HepG2 (cell line): ENCODE measurements at regions not wholly inside any gene's neighbourhood (a gene's known extent, or its start where the extent isn't known, plus 50 kb on each side); places are given as distances from the start of the nearest gene placed in this dataset.

Source experiments
- ETV5 ChIP-seq: IDR thresholded peaks from 2 replicates; pipeline ENCODE4 v1.6.1; 2018; ENCODE audit warnings: missing biosample characterization, missing genetic modification reagents, inconsistent platforms, borderline replicate concordance
- KLF12 ChIP-seq: sonication (generic); formaldehyde crosslinking; IDR thresholded peaks from 2 replicates; pipeline ENCODE4 v1.4.0; 2020; ENCODE audit warnings: missing genetic modification reagents, borderline replicate concordance
- SP1 ChIP-seq, 2 experiments: fragments of 450-650 bp in 1 of 2; sonication (generic) in 1 of 2; formaldehyde crosslinking in 1 of 2; IDR thresholded peaks; 2 replicates each; pipeline versions ENCODE4 v1.4.0 to v1.6.1; 2016 to 2020; ENCODE audit warnings: missing genetic modification reagents in 1 of 2
- SP5 ChIP-seq: IDR thresholded peaks from 2 replicates; pipeline ENCODE4 v1.6.1; 2016; ENCODE audit warnings: low read depth, borderline replicate concordance
- ZFP41 ChIP-seq: sonication (generic); formaldehyde crosslinking; IDR thresholded peaks from 2 replicates; pipeline ENCODE4 v1.4.0; 2020; ENCODE audit warnings: mild to moderate bottlenecking, missing genetic modification reagents, borderline replicate concordance
- ZNF570 ChIP-seq: sonication (generic); formaldehyde crosslinking; IDR thresholded peaks from 2 replicates; pipeline ENCODE4 v1.4.0; 2020; ENCODE audit warnings: mild to moderate bottlenecking, missing genetic modification reagents, borderline replicate concordance
- ZNF572 ChIP-seq: sonication (generic); formaldehyde crosslinking; IDR thresholded peaks from 2 replicates; pipeline ENCODE4 v1.5.1; 2020; ENCODE audit warnings: mild to moderate bottlenecking, missing genetic modification reagents
- ZNF766 ChIP-seq: sonication (generic); formaldehyde crosslinking; IDR thresholded peaks from 2 replicates; pipeline ENCODE4 v1.5.0; 2020; ENCODE audit warnings: missing genetic modification reagents, borderline replicate concordance
- ZSCAN31 ChIP-seq: sonication (generic); formaldehyde crosslinking; IDR thresholded peaks from 2 replicates; pipeline ENCODE4 v1.5.0; 2020; ENCODE audit warnings: low read depth, mild to moderate bottlenecking, missing genetic modification reagents
- TF ChIP-seq, protein P1 (sequence below): sonication (generic); formaldehyde crosslinking; IDR thresholded peaks from 2 replicates; pipeline ENCODE4 v1.5.1; 2020; ENCODE audit warnings: mild to moderate bottlenecking, moderate library complexity, missing genetic modification reagents
- TF ChIP-seq, protein P2 (sequence below): sonication (generic); formaldehyde crosslinking; IDR thresholded peaks from 2 replicates; pipeline ENCODE4 v1.8.1; 2023; ENCODE audit warnings: missing genetic modification reagents, mild to moderate bottlenecking, borderline replicate concordance
- TF ChIP-seq, protein P3 (sequence below): sonication (generic); formaldehyde crosslinking; IDR thresholded peaks from 2 replicates; pipeline ENCODE4 v1.9.0; 2021; ENCODE audit warnings: missing genetic modification reagents, mild to moderate bottlenecking, borderline replicate concordance
- TF ChIP-seq, protein P4 (sequence below): sonication (generic); formaldehyde crosslinking; IDR thresholded peaks from 2 replicates; pipeline ENCODE4 v1.4.0; 2020; ENCODE audit warnings: missing genetic modification reagents, borderline replicate concordance
- TF ChIP-seq, protein P5 (sequence below): sonication (generic); formaldehyde crosslinking; conservative IDR thresholded peaks from 2 replicates; pipeline ENCODE4 v1.4.0; 2020; ENCODE audit warnings: missing genetic modification reagents
- TF ChIP-seq, protein P6 (sequence below): sonication (generic); formaldehyde crosslinking; IDR thresholded peaks from 2 replicates; pipeline ENCODE4 v1.5.1; 2020; ENCODE audit warnings: mild to moderate bottlenecking, missing genetic modification reagents

DNA sequence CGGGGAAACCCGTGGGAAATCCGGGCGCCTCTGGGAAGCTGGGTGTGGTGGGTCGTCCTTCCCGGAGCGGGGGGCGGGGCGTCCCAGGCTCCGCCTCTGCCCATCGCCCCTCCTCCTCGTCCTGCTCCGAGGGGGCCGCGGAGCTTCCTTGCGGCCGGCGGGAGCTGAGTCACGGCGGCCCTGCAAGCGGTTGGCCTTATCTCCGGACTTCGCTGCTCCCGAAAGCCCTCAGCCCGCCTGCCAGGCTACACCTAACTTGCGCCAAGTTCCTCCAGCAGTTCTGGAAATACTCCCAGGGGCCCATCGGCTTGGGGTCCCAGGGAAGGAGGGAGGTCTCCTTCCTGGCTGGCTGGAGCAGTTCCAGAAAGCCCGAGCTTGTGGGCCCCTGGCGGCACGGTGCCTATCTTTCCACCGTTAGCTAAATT lies 54.1 kb upstream of the CDKN2AIPNL start (continued):
- TF ChIP-seq KLF12 (CRISPR knock-in tag) (peak; percentile 83; the same call in 1 of the 2 replicates), SP5 (CRISPR knock-in tag) (no peak), ZNF766 (CRISPR knock-in tag) (no peak), ZSCAN31 (peak; percentile 26; the same call in 1 of the 2 replicates), ZNF572 (CRISPR knock-in tag) (no peak), ZNF570 (no peak), SP1 (IDR thresholded peaks at IDR 0.05) (no peak), SP1 (CRISPR knock-in tag; IDR thresholded peaks at IDR 0.05) (peak; percentile 66), ETV5 (CRISPR knock-in tag) (peak; percentile 16; the same call in 1 of the 2 replicates), ZFP41 (CRISPR knock-in tag) (no peak)
- TF ChIP-seq, protein P1, sequence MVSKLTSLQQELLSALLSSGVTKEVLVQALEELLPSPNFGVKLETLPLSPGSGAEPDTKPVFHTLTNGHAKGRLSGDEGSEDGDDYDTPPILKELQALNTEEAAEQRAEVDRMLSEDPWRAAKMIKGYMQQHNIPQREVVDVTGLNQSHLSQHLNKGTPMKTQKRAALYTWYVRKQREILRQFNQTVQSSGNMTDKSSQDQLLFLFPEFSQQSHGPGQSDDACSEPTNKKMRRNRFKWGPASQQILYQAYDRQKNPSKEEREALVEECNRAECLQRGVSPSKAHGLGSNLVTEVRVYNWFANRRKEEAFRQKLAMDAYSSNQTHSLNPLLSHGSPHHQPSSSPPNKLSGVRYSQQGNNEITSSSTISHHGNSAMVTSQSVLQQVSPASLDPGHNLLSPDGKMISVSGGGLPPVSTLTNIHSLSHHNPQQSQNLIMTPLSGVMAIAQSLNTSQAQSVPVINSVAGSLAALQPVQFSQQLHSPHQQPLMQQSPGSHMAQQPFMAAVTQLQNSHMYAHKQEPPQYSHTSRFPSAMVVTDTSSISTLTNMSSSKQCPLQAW (CRISPR knock-in tag) = peak; percentile 81
- TF ChIP-seq, protein P2, sequence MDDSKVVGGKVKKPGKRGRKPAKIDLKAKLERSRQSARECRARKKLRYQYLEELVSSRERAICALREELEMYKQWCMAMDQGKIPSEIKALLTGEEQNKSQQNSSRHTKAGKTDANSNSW (CRISPR knock-in tag) = 0 out of 2 replicates have a peak, but pooled peaks have one; percentile 39
- TF ChIP-seq, protein P3, sequence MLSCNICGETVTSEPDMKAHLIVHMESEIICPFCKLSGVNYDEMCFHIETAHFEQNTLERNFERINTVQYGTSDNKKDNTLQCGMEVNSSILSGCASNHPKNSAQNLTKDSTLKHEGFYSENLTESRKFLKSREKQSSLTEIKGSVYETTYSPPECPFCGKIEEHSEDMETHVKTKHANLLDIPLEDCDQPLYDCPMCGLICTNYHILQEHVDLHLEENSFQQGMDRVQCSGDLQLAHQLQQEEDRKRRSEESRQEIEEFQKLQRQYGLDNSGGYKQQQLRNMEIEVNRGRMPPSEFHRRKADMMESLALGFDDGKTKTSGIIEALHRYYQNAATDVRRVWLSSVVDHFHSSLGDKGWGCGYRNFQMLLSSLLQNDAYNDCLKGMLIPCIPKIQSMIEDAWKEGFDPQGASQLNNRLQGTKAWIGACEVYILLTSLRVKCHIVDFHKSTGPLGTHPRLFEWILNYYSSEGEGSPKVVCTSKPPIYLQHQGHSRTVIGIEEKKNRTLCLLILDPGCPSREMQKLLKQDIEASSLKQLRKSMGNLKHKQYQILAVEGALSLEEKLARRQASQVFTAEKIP (CRISPR knock-in tag) = no peak
- TF ChIP-seq, protein P4, sequence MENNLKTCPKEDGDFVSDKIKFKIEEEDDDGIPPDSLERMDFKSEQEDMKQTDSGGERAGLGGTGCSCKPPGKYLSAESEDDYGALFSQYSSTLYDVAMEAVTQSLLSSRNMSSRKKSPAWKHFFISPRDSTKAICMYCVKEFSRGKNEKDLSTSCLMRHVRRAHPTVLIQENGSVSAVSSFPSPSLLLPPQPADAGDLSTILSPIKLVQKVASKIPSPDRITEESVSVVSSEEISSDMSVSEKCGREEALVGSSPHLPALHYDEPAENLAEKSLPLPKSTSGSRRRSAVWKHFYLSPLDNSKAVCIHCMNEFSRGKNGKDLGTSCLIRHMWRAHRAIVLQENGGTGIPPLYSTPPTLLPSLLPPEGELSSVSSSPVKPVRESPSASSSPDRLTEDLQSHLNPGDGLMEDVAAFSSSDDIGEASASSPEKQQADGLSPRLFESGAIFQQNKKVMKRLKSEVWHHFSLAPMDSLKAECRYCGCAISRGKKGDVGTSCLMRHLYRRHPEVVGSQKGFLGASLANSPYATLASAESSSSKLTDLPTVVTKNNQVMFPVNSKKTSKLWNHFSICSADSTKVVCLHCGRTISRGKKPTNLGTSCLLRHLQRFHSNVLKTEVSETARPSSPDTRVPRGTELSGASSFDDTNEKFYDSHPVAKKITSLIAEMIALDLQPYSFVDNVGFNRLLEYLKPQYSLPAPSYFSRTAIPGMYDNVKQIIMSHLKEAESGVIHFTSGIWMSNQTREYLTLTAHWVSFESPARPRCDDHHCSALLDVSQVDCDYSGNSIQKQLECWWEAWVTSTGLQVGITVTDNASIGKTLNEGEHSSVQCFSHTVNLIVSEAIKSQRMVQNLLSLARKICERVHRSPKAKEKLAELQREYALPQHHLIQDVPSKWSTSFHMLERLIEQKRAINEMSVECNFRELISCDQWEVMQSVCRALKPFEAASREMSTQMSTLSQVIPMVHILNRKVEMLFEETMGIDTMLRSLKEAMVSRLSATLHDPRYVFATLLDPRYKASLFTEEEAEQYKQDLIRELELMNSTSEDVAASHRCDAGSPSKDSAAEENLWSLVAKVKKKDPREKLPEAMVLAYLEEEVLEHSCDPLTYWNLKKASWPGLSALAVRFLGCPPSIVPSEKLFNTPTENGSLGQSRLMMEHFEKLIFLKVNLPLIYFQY (CRISPR knock-in tag) = no peak
- TF ChIP-seq, protein P5, sequence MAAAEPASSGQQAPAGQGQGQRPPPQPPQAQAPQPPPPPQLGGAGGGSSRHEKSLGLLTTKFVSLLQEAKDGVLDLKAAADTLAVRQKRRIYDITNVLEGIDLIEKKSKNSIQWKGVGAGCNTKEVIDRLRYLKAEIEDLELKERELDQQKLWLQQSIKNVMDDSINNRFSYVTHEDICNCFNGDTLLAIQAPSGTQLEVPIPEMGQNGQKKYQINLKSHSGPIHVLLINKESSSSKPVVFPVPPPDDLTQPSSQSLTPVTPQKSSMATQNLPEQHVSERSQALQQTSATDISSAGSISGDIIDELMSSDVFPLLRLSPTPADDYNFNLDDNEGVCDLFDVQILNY (CRISPR knock-in tag) = no peak
- TF ChIP-seq, protein P6, sequence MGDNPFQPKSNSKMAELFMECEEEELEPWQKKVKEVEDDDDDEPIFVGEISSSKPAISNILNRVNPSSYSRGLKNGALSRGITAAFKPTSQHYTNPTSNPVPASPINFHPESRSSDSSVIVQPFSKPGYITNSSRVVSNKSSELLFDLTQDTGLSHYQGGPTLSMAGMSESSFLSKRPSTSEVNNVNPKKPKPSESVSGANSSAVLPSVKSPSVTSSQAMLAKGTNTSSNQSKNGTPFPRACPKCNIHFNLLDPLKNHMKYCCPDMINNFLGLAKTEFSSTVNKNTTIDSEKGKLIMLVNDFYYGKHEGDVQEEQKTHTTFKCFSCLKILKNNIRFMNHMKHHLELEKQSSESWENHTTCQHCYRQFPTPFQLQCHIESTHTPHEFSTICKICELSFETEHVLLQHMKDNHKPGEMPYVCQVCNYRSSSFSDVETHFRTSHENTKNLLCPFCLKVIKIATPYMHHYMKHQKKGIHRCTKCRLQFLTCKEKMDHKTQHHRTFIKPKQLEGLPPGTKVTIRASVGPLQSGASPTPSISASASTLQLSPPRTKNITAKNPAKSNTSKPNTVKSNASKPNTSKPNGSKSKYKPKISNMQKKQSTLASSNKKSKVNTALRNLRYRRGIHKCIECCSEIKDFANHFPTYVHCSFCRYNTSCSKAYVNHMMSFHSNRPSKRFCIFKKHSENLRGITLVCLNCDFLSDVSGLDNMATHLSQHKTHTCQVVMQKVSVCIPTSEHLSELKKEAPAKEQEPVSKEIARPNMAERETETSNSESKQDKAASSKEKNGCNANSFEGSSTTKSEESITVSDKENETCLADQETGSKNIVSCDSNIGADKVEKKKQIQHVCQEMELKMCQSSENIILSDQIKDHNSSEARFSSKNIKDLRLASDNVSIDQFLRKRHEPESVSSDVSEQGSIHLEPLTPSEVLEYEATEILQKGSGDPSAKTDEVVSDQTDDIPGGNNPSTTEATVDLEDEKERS (CRISPR knock-in tag) = no peak
